ENCODE measurements at regions not wholly inside any gene's neighbourhood (a gene's known extent, or its start where the extent isn't known, plus 50 kb on each side); places are given as distances from the start of the nearest gene placed in this dataset.

DNA sequence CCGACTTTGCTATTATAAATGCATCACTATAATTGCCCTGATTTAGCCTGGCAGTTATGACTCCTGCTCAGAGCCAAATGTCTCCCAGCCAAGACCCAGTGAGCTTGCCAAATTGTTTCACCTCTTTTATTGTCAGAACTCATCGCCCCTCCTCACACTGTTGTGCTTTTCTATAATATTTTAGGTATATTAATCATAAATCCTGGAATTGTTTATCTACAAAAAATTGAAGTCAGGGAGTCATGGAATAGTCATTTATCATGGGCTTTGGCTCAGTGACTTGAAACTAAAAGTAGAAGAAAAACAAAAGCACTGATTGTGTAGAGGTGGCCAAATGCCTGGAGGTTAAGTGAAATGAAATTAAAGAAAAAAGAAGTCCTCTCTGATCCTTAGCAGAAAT lies 85.6 kb downstream of the PFDN4 start:
- H4K20me1 ChIP-seq (ENCODE audit: control insufficient read depth, extremely low read depth, insufficient read depth, low read length), result no peaks in the 10 kb centered on the region
- no peak overlapping the region for H3K27ac ChIP-seq (ENCODE audit: control insufficient read depth, insufficient read depth, low read length)
- no peak overlapping the region for H3K4me2 ChIP-seq (ENCODE audit: control insufficient read depth, extremely low read depth, insufficient read depth, low read depth, low read length)
- no peak overlapping the region for H3K9ac ChIP-seq (ENCODE audit: control insufficient read depth, extremely low read depth, insufficient read depth, low read length)
- no peak overlapping the region for H2AFZ ChIP-seq (ENCODE audit: control insufficient read depth, low read length)
- no peak overlapping the region for H3K4me3 ChIP-seq (ENCODE audit: control insufficient read depth in 2 of 3, extremely low read depth in 1 of 3, insufficient read depth in 2 of 3, low read depth in 1 of 3, low read length in 3 of 3)
- no peaks in the 10 kb centered on the region for H3K27me3 ChIP-seq (ENCODE audit: control insufficient read depth, extremely low read depth, insufficient read depth, low read length)
- TF ChIP-seq EZH2 (IDR thresholded peaks at IDR 0.05; ENCODE audit: low read length) (no peak), CTCF (optimal IDR thresholded peaks at IDR 0.05 in 1 of 3, IDR thresholded peaks at IDR 0.05 in 1 of 3, conservative IDR thresholded peaks at IDR 0.05 in 1 of 3; ENCODE audit: extremely low read depth in 1 of 3, insufficient read depth in 2 of 3, low read length in 3 of 3) (no peak)
- no peaks in the 10 kb centered on the region for H3K4me1 ChIP-seq (ENCODE audit: control insufficient read depth, extremely low read depth, insufficient read depth, low read length)
- DNase-seq (ENCODE audit: low read depth, low spot score) (no peak), FAIRE-seq (no peak)
- no peaks in the 10 kb centered on the region for H3K9me3 ChIP-seq (ENCODE audit: control insufficient read depth, low read depth, low read length)
- dilution Hi-C loops (cut with MboI; ENCODE audit: extremely low pct_ligation_motif_present, low sequenced_read_pairs), result no loop called here
- no peaks in the 10 kb centered on the region for H3K9me1 ChIP-seq (ENCODE audit: control insufficient read depth, extremely low read depth, insufficient read depth, low read length)
- H3K36me3 ChIP-seq (ENCODE audit: control insufficient read depth in 2 of 2, extremely low read depth in 1 of 2, insufficient read depth in 2 of 2, low read length in 2 of 2), result no peaks in the 10 kb centered on the region
- H3K79me2 ChIP-seq (ENCODE audit: control insufficient read depth, insufficient read depth, low read length), result no peaks in the 10 kb centered on the region

- Histone ChIP-seq H3K9me3 (ENCODE audit: control insufficient read depth, low read depth, low read length) (no peaks in the 10 kb centered on the region), H3K36me3 (ENCODE audit: control insufficient read depth in 2 of 2, extremely low read depth in 1 of 2, insufficient read depth in 2 of 2, low read length in 2 of 2) (no peaks in the 10 kb centered on the region), H3K4me2 (ENCODE audit: control insufficient read depth, extremely low read depth, insufficient read depth, low read depth, low read length) (no peak overlapping the region), H3K79me2 (ENCODE audit: control insufficient read depth, insufficient read depth, low read length) (no peaks in the 10 kb centered on the region), H3K4me3 (ENCODE audit: control insufficient read depth in 2 of 3, extremely low read depth in 1 of 3, insufficient read depth in 2 of 3, low read depth in 1 of 3, low read length in 3 of 3) (no peak overlapping the region), H3K9ac (ENCODE audit: control insufficient read depth, extremely low read depth, insufficient read depth, low read length) (no peak overlapping the region), H3K4me1 (ENCODE audit: control insufficient read depth, extremely low read depth, insufficient read depth, low read length) (no peaks in the 10 kb centered on the region), H3K27ac (ENCODE audit: control insufficient read depth, insufficient read depth, low read length) (no peak overlapping the region), H3K9me1 (ENCODE audit: control insufficient read depth, extremely low read depth, insufficient read depth, low read length) (no peaks in the 10 kb centered on the region), H4K20me1 (ENCODE audit: control insufficient read depth, extremely low read depth, insufficient read depth, low read length) (no peaks in the 10 kb centered on the region), H2AFZ (ENCODE audit: control insufficient read depth, low read length) (no peak overlapping the region), H3K27me3 (ENCODE audit: control insufficient read depth, extremely low read depth, insufficient read depth, low read length) (no peaks in the 10 kb centered on the region)
- no peak for FAIRE-seq
- dilution Hi-C loops (cut with MboI; ENCODE audit: extremely low pct_ligation_motif_present, low sequenced_read_pairs), result no loop called here
- TF ChIP-seq EZH2 (IDR thresholded peaks at IDR 0.05; ENCODE audit: low read length) (no peak), CTCF (optimal IDR thresholded peaks at IDR 0.05 in 1 of 3, IDR thresholded peaks at IDR 0.05 in 1 of 3, conservative IDR thresholded peaks at IDR 0.05 in 1 of 3; ENCODE audit: extremely low read depth in 1 of 3, insufficient read depth in 2 of 3, low read length in 3 of 3) (no peak)
- DNase-seq (ENCODE audit: low read depth, low spot score), result no peak
These were observed 86.2 kb downstream of the PFDN4 start for GRCh38 chr20:54294094-54294493.

Measured in keratinocyte (primary cell).